Stimulated activated CD8-positive, alpha-beta memory T cell treated with anti-CD3 and anti-CD28 coated beads, Interleukin-7, amount 100 ng/mL, for 48 hours (primary cell): ENCODE measurements at regions not wholly inside any gene's neighbourhood (a gene's known extent, or its start where the extent isn't known, plus 50 kb on each side); places are given as distances from the start of the nearest gene placed in this dataset.

Experiments used
- DNase-seq, 2 donors: peaks; one replicate each; pipeline ENCODE4 v3.0.0-alpha.2; 2020; ENCODE audit warnings: low read depth in 1 of 2; ENCODE audit errors: extremely low read depth in 1 of 2

DNA sequence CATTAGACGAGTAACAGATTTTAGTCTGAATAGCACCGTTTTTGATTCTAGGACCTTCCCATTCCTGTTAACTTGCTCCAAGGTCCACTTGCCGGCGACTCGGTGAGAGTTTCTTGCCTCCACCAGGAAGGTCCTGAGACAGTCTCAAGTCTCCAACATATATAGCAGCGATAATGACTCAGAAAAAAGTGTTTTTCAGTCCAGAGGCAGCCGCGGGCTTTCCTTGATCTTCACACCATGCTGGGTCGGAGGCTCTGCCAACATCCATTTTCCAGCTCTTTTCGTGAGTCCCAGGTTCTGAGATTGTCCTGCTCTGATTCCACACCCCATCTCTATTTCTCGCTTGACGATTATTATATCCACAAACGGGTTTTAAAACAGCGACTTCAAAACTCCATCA, 170.5 kb downstream of the GPX5 start:
- DNase-seq: no peak

DNA sequence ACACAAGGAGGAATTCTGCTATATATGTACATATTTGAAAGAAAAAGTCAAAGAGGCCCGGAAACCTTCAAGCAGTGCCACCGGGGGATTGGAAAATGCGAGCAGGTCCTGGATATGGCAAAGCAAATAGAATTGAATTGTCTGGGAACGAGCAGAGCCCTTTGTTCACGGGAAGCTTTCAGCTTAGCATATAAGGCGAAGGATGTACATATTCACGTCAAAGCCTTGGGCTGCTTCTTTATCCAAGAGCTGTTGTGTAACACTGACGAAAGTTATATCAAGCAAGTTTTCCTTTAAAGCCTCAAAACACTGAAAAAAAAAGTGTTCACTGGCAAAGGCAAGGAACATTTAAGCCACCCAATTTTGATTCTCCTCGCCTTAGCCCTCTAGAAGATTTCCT, 171.0 kb downstream of the GPX5 start:
- no peak for DNase-seq

DNA sequence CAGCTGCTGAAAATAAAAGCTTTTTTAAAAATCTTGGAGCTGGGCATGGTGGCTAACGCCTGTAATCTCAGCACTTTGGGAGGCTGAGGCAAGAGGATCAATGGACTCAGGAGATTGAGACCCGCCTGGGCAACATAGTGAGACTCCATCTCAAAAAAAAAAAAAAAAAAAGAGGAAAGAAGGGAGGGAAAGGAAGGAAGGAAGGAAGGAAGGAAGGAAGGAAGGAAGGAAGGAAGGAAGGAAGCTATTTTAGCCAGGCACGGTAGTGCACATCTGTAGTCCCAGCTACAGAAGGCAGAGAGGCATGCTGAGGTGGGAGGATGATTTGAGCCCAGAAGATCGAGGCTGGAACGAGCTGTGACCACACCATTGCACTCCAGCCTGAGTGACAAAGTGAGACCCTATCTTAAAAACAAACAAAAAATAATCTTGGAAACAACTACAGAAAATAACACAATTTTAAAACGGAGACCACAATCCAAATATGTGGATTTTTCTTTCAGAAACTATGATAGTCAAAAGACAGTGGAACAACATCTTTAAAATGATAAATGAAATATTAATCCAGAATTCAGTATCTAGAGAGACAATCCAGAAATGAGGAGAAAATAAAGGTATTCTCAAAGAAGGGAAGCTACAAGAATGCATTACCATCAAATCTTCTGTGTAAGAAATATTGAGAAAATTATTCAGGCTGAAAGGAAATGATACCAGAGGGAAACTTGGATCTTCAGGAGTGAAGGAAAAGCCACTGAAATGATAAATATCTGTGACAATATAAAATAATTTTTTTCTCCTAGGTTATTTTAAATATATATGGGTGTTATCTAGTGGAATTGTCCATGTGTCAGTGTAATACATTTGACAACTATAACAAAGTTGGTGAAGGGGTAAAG, 182.0 kb downstream of the GPX5 start:
- DNase-seq: no peak

DNA sequence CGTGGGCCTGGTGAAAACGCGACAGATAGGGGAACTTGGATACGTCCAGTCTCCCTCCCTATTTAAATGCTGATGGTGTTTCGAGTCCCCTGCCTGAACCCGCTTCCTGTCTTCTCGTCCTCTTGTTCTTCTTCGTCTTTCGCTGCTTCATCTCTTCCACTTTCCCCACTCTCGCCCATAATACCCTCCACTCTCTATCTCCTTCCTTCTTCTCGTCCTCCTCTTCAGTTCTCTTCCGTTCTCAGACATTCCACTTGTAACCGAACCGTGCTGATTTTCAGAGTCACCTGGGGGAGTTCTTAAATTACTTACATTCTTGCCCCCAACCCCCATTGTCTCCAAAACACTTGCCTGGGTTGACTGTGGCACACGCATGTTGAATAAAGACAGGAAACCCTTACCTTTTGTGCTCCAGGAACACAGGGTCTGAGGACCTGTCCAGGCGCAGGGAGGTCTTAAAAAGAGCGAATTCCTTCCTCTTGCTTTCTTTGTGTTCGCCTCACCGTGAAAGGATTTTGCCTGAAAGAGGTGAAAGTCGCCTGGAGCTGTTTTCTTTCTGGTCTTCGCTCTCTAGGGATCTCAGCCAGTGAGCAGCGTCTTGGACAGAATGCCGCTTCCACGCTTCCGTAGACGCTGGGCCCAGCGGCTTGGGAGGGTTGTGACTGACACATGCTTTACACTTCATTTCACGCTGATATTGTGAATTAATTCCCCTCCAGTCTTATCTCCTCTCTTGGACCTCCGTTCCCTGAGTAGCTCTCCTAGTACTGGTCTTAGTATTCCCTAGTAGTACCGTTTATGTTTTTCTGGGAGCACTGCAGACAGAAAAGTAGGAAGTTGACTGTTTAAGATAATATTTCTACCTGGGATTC, 184.0 kb downstream of the GPX5 start:
- DNase-seq: no peak

DNA sequence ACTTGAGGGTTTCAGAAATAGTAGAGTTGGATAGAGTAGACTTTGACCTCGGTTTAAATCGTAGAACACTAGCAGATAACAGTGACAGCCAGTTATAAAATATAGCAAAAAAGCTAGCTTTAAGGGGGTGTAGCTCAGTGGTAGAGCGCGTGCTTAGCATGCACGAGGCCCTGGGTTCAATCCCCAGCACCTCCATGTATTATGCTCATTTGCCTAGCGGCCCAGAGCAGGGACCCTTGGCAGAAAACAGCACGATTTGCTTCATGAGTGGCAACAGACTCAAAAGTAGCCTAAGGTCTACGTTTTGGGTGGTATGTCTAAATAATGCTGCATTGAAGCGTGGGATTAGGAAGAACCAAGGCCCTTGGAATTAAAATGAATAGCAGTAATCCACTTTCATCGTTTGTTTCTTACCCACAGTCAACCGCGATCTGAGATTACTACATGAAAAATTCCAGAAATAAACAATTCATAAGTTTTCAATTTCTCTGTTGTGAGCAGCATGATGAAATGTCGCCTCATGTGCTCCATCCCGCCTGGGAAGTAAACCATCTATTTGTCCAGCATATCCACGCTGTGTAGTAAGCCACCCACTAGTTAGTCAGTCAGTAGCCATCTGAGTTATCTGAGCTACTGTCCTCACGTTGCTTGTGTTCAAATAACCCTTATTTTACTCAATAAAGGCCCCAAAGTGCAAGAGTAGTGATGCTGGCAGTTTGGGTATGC, 184.9 kb downstream of the GPX5 start:
- DNase-seq: peak in 1 of 2 donors; percentile 21

DNA sequence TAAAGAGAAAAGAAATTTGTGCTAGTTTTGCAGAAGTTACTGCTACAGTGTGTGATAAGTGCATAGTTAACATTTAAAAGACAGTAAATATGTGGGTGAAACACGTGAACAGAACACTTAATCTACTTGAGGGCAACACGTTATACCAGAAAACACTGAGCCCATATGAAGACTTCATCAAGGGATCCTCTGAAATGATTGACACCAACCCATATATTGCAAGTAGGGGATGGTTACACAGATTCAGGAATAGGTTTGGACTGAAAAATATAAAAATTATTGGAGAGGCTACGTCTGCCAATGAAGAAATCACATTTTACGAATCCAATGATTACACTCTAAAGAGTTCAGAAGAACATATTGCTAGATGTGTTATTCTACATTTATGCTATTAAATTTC, 185.6 kb downstream of the GPX5 start:
- DNase-seq: no peak

DNA sequence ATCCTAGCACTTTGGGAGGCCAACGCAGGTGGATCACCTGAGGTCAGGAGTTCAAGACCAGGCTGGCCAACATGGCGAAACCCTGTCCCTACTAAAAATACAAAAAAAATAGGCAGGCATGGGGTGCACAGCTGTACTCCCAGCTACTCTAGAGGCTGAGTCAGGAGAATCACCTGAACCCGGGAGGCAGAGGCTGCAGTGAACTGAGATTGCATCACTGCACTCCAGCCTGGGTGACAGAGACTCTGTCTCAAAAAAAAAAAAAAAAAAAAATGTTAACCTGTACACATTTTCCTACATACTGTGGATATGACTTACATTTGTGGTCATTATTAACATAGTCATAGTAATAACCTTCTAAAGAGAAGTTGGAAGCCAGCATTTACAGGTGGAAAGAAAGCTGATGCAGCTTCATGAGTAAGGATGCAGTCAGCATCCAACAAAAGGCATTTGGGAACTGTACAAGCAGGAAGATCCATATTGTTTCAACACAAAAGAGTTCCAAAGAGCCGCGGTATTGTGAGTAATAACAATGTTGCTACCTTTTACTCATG, 186.2 kb downstream of the GPX5 start:
- no peak for DNase-seq

DNA sequence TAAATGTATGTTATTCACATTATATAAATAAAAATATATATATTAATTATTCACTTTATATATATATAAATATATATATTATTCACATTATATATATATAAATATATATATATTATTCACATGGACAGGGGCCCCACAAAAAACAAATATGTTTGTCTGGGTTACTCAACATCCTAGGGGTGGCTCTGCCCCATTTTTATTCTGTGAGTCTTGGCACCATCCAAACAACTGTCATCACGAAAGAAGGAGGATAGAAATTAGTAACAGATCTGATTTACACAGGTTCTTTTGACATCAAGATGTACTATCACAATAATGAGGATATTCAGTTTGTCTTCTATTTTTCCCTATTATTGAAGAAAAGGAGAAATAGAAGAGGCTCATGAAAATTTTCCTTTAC, 187.3 kb downstream of the GPX5 start:
- DNase-seq: no peak

DNA sequence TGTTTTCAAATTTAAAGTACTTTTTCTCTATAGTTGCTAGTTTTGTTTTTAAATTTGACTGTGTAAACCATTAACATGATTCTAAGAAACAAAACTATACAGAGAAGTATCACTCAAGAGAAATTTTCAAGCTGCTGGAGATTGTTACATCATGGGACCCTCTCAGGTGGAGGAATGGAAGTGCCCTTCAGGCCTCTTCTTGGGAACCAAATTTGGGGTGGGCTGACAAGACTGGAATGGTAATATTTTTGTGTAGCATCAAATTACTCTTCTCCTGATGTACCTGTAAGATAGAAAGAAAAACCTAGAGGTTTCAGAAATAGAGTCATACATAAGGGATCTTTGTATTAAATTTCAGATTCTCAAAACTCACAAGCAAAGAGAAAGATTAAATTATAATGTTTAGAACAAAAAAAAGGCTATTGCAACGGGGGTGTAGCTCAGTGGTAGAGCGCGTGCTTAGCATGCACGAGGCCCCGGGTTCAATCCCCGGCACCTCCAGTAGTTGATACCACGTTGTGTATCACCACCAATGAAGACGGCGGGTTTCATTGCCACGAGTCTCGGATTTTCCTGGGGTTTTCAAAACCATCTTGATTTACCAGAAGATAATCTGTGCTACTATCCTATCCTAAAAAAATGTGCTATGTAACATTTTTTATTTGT, 193.7 kb downstream of the GPX5 start:
- DNase-seq: peak in 1 of 2 donors; percentile 30

DNA sequence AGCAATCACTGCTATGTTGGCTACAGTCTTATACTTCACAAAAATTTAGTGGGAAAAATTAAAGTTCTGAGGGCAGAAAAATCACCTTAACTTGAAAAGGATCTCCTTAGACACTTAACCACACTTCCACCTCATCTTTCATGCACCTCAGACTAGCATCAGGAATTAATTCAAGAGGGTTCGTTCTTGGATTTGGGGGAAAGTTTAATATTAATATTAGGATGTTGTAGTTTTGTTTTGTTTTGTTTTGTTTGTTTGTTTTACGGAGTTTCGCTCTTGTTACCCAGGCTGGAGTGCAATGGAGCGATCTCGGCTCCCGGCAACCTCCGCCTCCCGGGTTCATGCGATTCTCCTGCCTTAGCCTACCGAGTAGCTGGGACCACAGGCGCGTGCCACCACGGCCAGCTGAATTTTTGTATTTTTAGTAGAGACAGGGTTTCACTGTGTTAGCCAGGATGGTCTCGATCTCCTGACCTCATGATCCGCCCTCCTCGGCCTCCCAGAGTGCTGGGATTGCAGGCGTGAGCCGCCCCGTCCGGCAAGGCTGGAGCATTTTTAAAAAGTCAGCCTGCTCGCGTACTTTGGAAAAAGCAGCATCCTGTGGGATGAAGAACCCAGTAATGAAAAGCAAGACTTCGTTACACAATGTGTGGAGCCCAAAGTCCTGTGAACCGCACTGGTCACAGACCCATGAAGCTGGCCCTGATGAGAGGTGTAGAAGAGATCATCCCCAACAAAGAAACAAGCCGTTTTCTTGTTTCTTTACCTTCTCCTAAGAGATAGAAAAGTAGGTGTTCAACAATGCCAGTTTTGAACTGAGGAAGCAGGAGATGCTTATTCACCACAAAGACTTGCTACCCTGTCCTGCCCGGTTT, 194.9 kb downstream of the GPX5 start:
- DNase-seq: no peak

DNA sequence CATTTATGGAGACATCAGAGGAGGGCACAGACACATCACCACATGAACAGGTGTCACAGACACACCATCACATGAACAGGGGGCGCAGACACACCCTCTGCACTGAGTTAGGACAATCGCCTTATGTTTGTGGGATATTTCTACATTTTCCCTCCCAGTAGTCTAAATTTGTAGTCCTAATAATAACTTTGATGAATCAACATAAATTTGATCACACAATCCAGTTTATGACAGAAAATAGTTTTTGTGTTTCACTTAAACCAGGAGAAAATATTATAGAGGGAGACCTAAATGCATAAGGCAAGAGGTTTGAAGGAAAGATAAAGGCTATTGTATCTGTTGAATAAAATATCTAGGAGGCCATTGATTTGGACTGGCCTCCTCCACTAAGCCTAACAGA, 195.7 kb downstream of the GPX5 start:
- DNase-seq: no peak

DNA sequence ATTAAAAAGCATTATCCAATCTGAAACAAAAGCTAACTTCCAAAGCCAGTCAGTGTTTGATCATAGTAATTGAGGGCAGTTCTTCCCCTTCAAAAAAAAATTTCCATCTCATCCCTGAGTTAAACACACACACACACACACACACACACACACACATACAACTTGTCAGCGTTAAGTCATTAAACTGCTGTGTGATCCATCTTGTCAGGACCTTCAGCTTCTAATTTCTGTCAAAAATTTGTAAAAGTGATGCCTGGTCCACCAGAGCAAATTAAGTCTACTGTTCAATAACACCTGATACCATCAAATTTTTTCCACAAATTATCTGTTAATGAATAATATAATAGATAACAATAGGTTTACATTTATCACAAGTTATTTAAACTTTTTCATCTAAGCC, 198.7 kb downstream of the GPX5 start:
- DNase-seq: no peak

DNA sequence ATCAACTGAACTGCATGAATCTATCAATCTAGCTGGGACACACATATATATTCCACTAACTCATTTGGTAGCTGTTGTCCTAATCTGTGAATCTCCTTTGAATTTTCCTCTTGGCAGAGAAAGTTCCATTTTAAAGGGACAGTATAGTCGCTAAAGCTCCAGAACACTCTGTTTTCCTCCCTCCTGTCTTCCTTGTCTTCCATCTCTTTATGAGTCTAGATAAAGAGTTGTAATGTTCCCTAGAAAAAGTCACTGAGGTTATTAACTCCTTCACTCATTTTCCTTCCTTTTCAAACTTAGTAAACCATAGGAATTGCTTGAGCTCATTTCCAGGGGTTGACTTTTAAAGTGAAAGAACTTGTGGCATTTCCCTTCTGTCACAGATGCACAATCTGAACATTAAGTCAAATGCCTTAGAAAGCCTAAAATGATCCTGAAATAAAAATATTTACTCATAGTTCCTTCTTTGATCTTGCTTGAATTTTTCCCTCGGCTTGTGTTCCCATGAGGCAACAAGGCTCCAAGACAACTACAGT, 198.4 kb downstream of the TRIM27 start:
- DNase-seq: no peak

DNA sequence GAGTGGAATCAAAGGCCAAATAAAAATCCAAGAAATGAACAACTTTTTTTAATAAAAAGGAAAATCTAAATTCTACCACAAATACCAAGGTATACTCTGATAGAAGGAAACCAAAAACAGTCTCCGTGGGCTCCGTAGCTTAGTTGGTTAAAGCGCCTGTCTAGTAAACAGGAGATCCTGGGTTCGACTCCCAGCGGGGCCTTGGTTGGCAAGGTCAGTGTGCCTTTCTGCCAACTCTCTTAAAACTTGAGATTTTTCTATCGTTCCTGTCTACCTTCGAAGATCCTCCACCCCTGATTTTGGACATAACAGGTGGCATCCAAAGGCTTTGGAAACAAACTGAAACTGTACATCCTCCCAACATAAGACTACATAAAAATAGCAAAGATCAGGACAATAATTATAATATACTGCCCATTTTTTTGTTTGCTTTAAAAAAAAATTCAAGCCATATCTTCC, 197.9 kb downstream of the TRIM27 start:
- no peak for DNase-seq

DNA sequence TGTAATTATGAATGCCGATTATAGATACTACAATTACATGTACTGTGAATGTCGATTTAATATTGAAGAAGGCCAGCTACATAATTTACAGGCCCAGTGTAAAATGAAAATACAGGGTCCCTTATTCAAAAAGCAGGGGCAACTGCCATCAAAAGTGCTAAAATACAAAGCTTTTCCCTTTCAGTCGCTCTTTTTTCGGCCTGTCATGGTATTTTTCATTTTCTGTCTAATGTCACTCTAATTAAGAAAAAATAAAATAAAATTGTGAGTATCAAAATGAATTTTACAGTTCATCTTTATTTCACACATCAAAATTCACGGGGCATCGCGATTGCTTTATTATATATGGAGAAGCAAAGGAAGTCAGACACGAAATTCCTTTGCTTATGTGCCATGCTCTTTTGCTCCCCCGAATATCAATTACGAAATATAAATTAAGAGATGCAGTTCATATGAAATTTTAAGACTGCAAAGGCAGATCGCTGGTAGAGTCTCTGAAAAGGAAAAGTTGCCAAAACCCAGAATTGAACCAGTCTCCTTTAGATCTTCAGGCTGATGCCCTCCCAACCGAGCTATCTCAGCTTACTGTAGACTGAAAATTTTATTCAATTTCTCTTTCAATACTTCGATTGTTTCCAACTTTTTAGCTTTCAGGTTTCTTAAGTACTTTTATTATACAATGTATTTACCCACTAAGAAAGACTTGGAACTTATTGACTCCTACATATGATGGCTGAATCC, 197.0 kb downstream of the TRIM27 start:
- DNase-seq: no peak

DNA sequence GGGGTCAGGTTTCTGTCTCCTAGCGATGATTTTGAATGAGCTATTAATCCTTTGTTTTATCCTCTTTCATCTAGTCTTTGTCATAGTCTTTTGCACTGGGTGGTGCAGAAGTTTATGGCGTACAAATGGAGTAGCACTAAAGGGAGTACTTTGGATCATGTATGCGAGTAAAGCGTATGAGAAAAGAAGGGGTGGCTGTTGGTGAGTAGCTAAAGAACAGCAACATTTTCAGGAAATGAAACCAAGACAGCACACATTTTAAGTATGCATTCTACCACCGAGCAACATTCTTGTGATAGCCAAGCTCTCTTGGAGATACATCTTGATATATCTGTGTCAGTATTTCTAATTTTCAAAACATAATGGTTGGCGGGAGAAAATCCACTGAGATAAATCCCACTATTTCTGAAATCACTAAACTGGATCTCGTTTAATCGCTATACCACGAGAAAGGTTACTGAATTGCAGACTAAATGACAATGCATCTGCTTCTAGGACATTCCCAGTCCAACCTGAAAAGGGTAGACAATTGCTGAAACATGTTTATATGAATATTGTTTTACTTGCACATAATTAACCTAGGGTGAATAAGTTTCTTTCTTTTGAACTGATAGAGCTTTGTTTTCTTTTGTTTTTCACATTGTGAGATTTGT, 196.1 kb downstream of the TRIM27 start:
- no peak for DNase-seq

DNA sequence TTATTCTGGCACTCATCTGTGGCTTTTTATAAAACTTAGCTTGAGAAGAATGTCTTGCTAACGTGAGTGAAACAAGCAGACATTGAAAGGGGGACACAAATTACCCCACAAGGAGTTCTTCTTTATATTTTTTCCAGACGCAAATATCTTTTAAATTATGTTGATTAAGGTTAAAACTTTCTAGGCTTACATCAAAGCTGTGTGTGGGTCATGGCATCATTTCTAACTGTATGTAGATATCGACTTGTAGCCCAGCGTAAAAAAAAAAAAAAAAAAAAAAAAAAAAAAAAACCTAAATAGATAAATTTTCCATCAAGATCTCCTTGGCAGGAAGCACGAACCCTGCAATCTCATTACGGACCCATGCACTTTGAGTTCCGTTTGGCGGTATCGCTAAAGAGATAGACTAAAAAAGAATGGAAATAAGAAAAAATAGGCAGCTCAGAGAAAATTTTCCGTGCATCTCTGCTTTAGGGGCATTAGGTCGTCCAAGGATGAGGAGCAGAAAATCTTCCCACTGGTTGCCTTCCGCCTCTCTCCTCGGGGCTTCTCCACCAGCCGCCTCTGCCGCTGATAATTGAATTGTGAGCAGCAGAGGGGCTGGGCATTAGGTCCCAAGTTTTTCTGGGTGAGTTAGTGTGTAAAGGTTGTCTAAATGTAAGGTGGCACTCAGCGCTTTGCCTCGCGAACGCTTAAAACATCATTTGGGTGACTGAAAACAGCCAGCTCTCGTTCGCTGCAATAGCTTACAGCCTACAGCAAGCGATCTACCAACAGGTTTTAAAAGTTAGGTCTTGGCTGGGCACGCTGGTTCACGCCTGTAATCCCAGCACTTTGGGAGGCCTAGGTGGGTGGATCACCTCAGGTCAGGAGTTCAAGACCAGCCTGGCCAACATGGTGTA, 194.0 kb downstream of the TRIM27 start:
- no peak for DNase-seq
